HepG2 (cell line): ENCODE measurements at regions not wholly inside any gene's neighbourhood (a gene's known extent, or its start where the extent isn't known, plus 50 kb on each side); places are given as distances from the start of the nearest gene placed in this dataset.

Experiments
- NFIB ChIP-seq: sonication (generic); formaldehyde crosslinking; IDR thresholded peaks from 2 replicates; pipeline ENCODE4 v1.9.0; 2021; ENCODE audit warnings: missing genetic modification reagents, mild to moderate bottlenecking, borderline replicate concordance
- SP1 ChIP-seq, 2 experiments: fragments of 450-650 bp in 1 of 2; sonication (generic) in 1 of 2; formaldehyde crosslinking in 1 of 2; IDR thresholded peaks; 2 replicates each; pipeline versions ENCODE4 v1.4.0 to v1.6.1; 2016 to 2020; ENCODE audit warnings: missing genetic modification reagents in 1 of 2
- SRSF4 ChIP-seq: fragments of 200-400 bp; formaldehyde crosslinking; IDR thresholded peaks from one replicate; pipeline ENCODE4 v1.6.1; 2018; ENCODE audit warnings: mild to moderate bottlenecking, low read depth, low read length, moderate library complexity; ENCODE audit not compliant: poor library complexity, severe bottlenecking
- ZBED4 ChIP-seq: sonication (generic); formaldehyde crosslinking; IDR thresholded peaks from 2 replicates; pipeline ENCODE4 v1.4.0; 2020; ENCODE audit warnings: missing genetic modification reagents, borderline replicate concordance
- ZNF577 ChIP-seq: sonication (generic); formaldehyde crosslinking; IDR thresholded peaks from 2 replicates; pipeline ENCODE4 v1.4.0; 2020; ENCODE audit warnings: mild to moderate bottlenecking, low read depth, missing genetic modification reagents, borderline replicate concordance
- TF ChIP-seq, protein P1 (sequence below): sonication (generic); formaldehyde crosslinking; IDR thresholded peaks from 2 replicates; pipeline ENCODE4 v1.4.0; 2020; ENCODE audit warnings: mild to moderate bottlenecking, missing genetic modification reagents
- TF ChIP-seq, protein P2 (sequence below): sonication (generic); formaldehyde crosslinking; conservative IDR thresholded peaks from 2 replicates; pipeline ENCODE4 v1.4.0; 2020; ENCODE audit warnings: missing genetic modification reagents
- TF ChIP-seq, protein P3 (sequence below): sonication (generic); formaldehyde crosslinking; IDR thresholded peaks from 2 replicates; pipeline ENCODE4 v1.5.0; 2020; ENCODE audit warnings: missing genetic modification reagents, mild to moderate bottlenecking, borderline replicate concordance

GRCh38 chr10:3661271-3661670, 123.7 kb downstream of the KLF6 start (continued):
- TF ChIP-seq, protein P1, sequence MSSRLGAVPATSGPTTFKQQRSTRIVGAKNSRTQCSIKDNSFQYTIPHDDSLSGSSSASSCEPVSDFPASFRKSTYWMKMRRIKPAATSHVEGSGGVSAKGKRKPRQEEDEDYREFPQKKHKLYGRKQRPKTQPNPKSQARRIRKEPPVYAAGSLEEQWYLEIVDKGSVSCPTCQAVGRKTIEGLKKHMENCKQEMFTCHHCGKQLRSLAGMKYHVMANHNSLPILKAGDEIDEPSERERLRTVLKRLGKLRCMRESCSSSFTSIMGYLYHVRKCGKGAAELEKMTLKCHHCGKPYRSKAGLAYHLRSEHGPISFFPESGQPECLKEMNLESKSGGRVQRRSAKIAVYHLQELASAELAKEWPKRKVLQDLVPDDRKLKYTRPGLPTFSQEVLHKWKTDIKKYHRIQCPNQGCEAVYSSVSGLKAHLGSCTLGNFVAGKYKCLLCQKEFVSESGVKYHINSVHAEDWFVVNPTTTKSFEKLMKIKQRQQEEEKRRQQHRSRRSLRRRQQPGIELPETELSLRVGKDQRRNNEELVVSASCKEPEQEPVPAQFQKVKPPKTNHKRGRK (CRISPR knock-in tag), result no peak
- no peak for TF ChIP-seq SP1 (IDR thresholded peaks at IDR 0.05)
- TF ChIP-seq SP1 (CRISPR knock-in tag; IDR thresholded peaks at IDR 0.05), result no peak
- no peak for TF ChIP-seq ZBED4 (CRISPR knock-in tag)
- no peak for TF ChIP-seq ZNF577
- TF ChIP-seq, protein P2, sequence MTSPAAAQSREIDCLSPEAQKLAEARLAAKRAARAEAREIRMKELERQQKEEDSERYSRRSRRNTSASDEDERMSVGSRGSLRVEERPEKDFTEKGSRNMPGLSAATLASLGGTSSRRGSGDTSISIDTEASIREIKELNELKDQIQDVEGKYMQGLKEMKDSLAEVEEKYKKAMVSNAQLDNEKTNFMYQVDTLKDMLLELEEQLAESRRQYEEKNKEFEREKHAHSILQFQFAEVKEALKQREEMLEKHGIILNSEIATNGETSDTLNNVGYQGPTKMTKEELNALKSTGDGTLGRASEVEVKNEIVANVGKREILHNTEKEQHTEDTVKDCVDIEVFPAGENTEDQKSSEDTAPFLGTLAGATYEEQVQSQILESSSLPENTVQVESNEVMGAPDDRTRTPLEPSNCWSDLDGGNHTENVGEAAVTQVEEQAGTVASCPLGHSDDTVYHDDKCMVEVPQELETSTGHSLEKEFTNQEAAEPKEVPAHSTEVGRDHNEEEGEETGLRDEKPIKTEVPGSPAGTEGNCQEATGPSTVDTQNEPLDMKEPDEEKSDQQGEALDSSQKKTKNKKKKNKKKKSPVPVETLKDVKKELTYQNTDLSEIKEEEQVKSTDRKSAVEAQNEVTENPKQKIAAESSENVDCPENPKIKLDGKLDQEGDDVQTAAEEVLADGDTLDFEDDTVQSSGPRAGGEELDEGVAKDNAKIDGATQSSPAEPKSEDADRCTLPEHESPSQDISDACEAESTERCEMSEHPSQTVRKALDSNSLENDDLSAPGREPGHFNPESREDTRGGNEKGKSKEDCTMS (CRISPR knock-in tag), result no peak
- TF ChIP-seq NFIB, result no peak
- no peak for TF ChIP-seq SRSF4
- TF ChIP-seq, protein P3, sequence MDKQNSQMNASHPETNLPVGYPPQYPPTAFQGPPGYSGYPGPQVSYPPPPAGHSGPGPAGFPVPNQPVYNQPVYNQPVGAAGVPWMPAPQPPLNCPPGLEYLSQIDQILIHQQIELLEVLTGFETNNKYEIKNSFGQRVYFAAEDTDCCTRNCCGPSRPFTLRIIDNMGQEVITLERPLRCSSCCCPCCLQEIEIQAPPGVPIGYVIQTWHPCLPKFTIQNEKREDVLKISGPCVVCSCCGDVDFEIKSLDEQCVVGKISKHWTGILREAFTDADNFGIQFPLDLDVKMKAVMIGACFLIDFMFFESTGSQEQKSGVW (CRISPR knock-in tag), result no peak
